Fibroblast of villous mesenchyme (primary cell): ENCODE measurements at regions not wholly inside any gene's neighbourhood (a gene's known extent, or its start where the extent isn't known, plus 50 kb on each side); places are given as distances from the start of the nearest gene placed in this dataset.
"Not testable (repeated sequence)": the region's sequence is repeated elsewhere in the genome, so short reads cannot be mapped to it uniquely, and the experiment has no call there.

ENCODE experiments used
- DNase-seq: peaks from one replicate; pipeline ENCODE4 v3.0.0-alpha.2; 2010; ENCODE audit warnings: low read depth
- H3K4me3 ChIP-seq: 2 replicates; pipeline ENCODE4 v1.5.1; 2011; ENCODE audit warnings: low read depth, mild to moderate bottlenecking, low read length
- TF ChIP-seq, protein P1 (sequence below): IDR thresholded peaks from 2 replicates; pipeline ENCODE4 v1.5.1; 2012; ENCODE audit warnings: low read depth, mild to moderate bottlenecking, low read length; ENCODE audit not compliant: insufficient read depth

DNA sequence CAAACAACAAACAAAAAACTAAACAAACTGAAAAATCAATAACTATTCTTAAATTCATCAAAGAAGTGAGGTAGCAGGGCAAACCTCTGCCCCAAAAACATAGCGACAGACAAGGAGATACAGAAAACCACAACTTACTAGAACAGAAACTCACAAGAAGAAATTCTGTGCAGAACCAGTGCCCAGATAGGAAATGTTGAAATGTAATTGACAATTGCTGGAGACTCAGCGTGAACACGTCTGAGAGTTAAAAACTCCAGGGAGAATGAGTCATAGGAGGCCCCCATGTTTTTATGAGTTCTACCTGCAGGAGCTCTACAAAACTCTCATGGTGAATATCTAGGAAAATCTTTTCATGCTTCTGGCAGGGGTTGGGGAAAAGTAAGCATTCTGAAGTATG, 95.5 kb upstream of the SETMAR start:
- no peak for DNase-seq
- TF ChIP-seq, protein P1, sequence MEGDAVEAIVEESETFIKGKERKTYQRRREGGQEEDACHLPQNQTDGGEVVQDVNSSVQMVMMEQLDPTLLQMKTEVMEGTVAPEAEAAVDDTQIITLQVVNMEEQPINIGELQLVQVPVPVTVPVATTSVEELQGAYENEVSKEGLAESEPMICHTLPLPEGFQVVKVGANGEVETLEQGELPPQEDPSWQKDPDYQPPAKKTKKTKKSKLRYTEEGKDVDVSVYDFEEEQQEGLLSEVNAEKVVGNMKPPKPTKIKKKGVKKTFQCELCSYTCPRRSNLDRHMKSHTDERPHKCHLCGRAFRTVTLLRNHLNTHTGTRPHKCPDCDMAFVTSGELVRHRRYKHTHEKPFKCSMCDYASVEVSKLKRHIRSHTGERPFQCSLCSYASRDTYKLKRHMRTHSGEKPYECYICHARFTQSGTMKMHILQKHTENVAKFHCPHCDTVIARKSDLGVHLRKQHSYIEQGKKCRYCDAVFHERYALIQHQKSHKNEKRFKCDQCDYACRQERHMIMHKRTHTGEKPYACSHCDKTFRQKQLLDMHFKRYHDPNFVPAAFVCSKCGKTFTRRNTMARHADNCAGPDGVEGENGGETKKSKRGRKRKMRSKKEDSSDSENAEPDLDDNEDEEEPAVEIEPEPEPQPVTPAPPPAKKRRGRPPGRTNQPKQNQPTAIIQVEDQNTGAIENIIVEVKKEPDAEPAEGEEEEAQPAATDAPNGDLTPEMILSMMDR, result no peak
- no peak overlapping the region for H3K4me3 ChIP-seq

DNA sequence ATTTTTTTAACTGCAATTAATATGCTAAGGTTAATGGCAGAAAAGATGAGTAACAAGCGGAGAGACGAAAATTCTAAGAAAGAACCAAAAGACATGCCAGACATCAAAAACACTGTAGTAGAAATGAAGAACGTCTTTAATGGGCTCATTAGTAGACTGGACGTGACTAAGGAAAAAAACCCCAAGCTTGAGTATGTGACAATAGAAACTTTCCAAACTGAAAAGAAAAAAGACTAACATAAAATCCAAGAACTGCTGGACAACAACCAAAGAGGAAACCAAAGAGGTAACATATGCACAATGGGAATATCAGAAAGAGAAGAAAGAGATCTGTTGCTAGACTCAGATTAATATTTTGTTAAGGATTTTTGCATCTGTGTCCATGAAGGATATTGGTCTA, 94.6 kb upstream of the SETMAR start:
- DNase-seq, result no peak
- H3K4me3 ChIP-seq, result no peak overlapping the region
- TF ChIP-seq, protein P1, result no peak

DNA sequence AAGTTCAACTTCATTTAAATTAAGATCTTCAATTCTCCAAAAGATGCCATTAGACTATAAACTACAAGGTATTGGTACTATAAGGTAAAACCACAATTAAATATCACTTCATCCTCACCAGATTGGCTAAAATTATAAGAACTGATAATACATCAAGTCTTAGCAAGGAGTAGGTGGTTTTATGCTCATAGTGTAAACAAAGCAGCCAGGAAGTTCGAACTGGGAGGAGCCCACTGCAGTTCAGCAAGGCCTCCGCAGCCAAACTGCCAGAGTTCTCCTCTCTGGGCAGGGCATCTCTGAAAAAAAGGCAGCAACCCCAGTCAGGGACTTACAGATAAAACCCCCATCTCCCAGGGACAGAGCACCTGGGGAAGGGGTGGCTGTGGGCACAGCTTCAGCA, 91.6 kb upstream of the SETMAR start:
- no peak overlapping the region for H3K4me3 ChIP-seq
- TF ChIP-seq, protein P1, result no peak
- no peak for DNase-seq

DNA sequence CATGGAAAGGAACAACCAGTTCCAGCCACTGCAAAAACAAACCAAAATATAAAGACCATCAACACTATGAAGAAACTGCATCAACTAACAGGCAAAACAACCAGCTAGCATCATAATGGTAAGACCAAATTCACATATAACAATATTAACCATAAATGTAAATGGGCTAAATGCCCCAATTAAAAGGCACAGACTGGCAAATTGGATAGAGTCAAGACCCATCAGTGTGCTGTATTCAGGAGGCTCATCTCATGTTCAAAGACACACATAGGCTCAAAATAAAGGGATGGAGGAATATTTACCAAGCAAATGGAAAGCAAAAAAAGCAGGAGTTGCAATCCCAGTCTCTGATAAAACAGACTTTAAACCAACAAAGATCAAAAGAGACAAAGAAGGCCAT, 89.7 kb upstream of the SETMAR start:
- not testable (repeated sequence) for DNase-seq, H3K4me3 ChIP-seq

DNA sequence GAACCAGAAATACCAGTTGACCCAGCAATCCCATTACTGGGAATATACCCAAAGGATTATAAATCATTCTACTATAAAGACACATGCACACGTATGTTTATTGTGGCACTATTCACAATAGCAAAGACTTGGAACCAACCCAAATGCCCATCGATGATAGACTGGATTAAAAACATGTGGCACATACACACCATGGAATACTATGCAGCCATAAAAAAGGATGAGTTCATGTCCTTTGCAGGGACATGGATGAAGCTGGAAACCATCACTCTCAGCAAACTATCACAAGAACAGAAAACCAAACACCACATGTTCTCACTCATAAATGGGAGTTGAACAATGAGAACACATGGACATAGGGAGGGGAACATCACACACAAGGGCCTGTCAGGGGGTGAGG, 86.2 kb upstream of the SETMAR start:
- not testable (repeated sequence) for DNase-seq, H3K4me3 ChIP-seq

DNA sequence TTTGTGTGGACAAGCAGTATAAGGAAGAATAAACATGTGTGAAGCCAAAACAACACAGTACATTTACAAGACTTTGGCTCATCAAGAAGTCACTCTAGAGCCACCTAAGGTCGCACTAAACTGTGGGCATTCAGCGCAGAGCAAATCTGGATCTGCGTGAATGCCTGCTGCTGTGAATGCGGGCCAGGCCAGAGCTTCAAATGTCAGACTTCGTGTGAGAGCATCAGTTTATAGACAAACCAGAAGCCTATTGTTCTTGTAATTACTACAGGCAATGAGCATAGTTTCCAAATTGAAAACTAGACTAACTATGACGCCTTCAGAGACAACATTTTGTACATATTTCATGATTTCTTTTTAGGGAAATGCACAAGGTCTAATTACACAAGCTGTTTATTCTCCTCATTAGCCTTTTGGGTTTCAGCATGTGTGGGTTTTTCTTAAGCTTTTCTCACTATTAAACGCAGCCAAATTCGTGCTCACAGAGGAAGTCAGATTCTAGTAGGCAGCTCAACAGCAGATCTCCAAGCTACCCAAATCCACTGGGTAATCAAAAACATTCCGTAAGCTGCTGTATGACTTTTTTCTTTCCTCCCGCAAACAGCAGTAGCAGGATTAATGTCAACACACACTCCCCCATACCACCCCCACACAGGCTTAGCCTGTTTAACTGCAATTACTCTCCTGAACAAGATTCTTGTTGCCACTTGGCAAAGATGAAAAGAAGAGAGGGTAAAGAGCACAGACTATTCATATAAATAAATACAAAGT, 84.5 kb upstream of the SETMAR start:
- TF ChIP-seq, protein P1, result no peak
- no peak for DNase-seq
- H3K4me3 ChIP-seq, result no peak overlapping the region

DNA sequence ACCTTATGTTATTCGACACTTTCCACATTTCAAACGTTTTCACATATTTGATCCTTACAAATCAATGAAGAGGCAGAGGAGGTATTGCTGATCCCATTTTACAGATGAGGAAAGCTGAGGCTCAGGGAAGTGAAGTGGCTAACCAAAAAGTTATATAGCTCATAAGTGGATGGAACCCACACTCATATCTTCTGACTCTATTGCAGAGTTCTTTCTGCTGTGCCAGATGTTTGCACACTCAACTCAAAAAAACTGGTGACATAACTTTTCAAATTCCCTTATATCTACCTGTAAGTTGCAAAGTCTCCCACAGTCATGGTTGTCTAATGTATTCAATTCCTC, 84.0 kb upstream of the SETMAR start:
- no peak for DNase-seq
- no peak overlapping the region for H3K4me3 ChIP-seq
- TF ChIP-seq, protein P1, result no peak

DNA sequence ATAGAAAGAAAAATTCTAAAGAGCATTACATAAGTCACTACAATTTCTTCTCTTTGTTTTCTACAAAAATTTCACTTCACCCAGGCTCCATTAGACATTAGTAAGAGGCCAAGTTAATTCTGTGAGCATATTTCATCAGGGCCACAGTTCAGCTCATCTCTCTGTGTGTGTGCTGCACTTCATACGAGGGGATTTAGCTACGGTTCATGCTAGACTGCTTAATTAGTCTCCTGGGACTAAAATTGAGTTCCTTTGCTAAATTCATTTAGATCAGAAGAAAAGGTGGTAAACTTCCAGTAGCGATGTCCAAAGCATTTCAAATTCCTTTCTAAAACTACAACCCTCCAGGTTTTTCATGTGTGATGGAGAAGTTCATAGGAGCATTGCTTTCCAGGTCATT, 83.1 kb upstream of the SETMAR start:
- no peak for DNase-seq
- H3K4me3 ChIP-seq, result no peak overlapping the region
- TF ChIP-seq, protein P1, result no peak
